ENCODE measurements at regions not wholly inside any gene's neighbourhood (a gene's known extent, or its start where the extent isn't known, plus 50 kb on each side); places are given as distances from the start of the nearest gene placed in this dataset.

- ChIA-PET RAD21 (ENCODE audit: low non-redundant PET in 1 of 2, low total read pairs in 2 of 2, uncharacterized antibody in 2 of 2, unreplicated experiment in 2 of 2) (no interaction called here), CTCF (no interaction called here), POLR2A (no interaction called here)
- Histone ChIP-seq H3K36me3 (ENCODE audit: control insufficient read depth in 1 of 2, insufficient read depth in 2 of 2, low read length in 2 of 2) (no peaks in the 10 kb centered on the region), H2AFZ (ENCODE audit: low read depth, low read length, poor library complexity, severe bottlenecking) (peak overlapping the region; percentile 69), H3K4me2 (ENCODE audit: low read length) (no peak overlapping the region), H3K9me2 (ENCODE audit: insufficient read depth) (no peaks in the 10 kb centered on the region; the same call in 1 of the 2 replicates), H3K4me1 (ENCODE audit: control insufficient read depth in 1 of 2, insufficient read depth in 2 of 2, low read length in 2 of 2) (no peaks in the 10 kb centered on the region), H4K20me1 (ENCODE audit: insufficient read depth) (no peaks in the 10 kb centered on the region), H3K79me2 (ENCODE audit: insufficient read depth, low read length) (no peaks in the 10 kb centered on the region), H3K27me3 (ENCODE audit: insufficient read depth, low read length) (no peaks in the 10 kb centered on the region), H3K4me3 (replicated peaks in 1 of 2; ENCODE audit: low read depth in 1 of 2, low read length in 2 of 2) (no peak overlapping the region), H3K27ac (ENCODE audit: low read depth, low read length) (no peak overlapping the region), H3K9ac (ENCODE audit: low read length) (no peak overlapping the region), H3K9me3 (ENCODE audit: control insufficient read depth in 1 of 2, insufficient read depth in 1 of 2, low read depth in 1 of 2, low read length in 2 of 2) (no peaks in the 10 kb centered on the region)
- no peak for DNase-seq (ENCODE audit: low read depth, low spot score)
- no TSS peak for BruUV-seq (replicated peaks)
- intact Hi-C loops (cut with micrococcal nuclease), result no loop called here
- ATAC-seq, result no peak
- TF ChIP-seq CBX3 (IDR thresholded peaks at IDR 0.05; ENCODE audit: low read depth) (no peak), ELF1 (IDR thresholded peaks at IDR 0.05; ENCODE audit: borderline replicate concordance, low read depth) (no peak), ZNF274 (IDR thresholded peaks at IDR 0.05; ENCODE audit: low read depth, low read length) (no peak), SP1 (IDR thresholded peaks at IDR 0.05; ENCODE audit: low read depth) (no peak), FOSL1 (IDR thresholded peaks at IDR 0.05; ENCODE audit: low read depth) (no peak), CEBPB (IDR thresholded peaks at IDR 0.05; ENCODE audit: low read depth) (no peak), TCF7L2 (IDR thresholded peaks at IDR 0.05; ENCODE audit: borderline replicate concordance, extremely low read depth, insufficient read depth, insufficient read length) (no peak), ZBTB33 (IDR thresholded peaks at IDR 0.05; ENCODE audit: extremely low read depth, insufficient replicate concordance, low read length) (no peak), JUND (IDR thresholded peaks at IDR 0.05) (no peak), RAD21 (IDR thresholded peaks at IDR 0.05; ENCODE audit: low read depth) (no peak), SRF (IDR thresholded peaks at IDR 0.05; ENCODE audit: low read depth) (no peak), EZH2phosphoT487 (IDR thresholded peaks at IDR 0.05; ENCODE audit: borderline replicate concordance) (no peak), SIN3A (IDR thresholded peaks at IDR 0.05; ENCODE audit: low read depth) (no peak), ATF3 (IDR thresholded peaks at IDR 0.05) (no peak), POLR2A (IDR thresholded peaks at IDR 0.05; ENCODE audit: borderline replicate concordance, extremely low read depth, insufficient read depth, insufficient read length) (no peak), EZH2 (IDR thresholded peaks at IDR 0.05) (no peak), YY1 (IDR thresholded peaks at IDR 0.05; ENCODE audit: extremely low read depth, insufficient replicate concordance, low read depth, low read length) (no peak)
These were observed 185.6 kb upstream of the MBNL1 start for GRCh38 chr3:152083135-152083534.

All from HCT116 (cell line).